HepG2 (cell line): ENCODE measurements at regions not wholly inside any gene's neighbourhood (a gene's known extent, or its start where the extent isn't known, plus 50 kb on each side); places are given as distances from the start of the nearest gene placed in this dataset.

Experiments used
- ATAC-seq: fragments of 200-7000 bp; cut with Tn5 transposase; 3 replicates; pipeline ENCODE4 v1.9.1; 2020; ENCODE audit warnings: mild to moderate bottlenecking, moderate library complexity
- BruUV-seq: library from RNA; stranded (reverse); fragments of 400-500 nt; replicated peaks from 2 replicates; lab custom pipeline; 2021; lab: Mats Ljungman, UMichigan
- CTCF ChIA-PET: fragments of 300-600 bp; formaldehyde crosslinking; extraction: SDS; loops from one replicate; lab custom pipeline; 2021; ENCODE audit warnings: low total read pairs, inconsistent platforms, low intra/inter-chr PET ratio; lab: Yijun Ruan, JAX
- POLR2A ChIA-PET: fragments of 350-600 bp; sonication (Branson Sonifier 250); formaldehyde crosslinking; loops from one replicate; lab custom pipeline; 2020; ENCODE audit warnings: antibody characterized with exemption, inconsistent platforms; lab: Yijun Ruan, JAX
- DNase-seq: peaks from one replicate; pipeline ENCODE4 v3.0.0-alpha.2; 2015; ENCODE audit warnings: low spot score
- FAIRE-seq: peaks from 3 replicates; lab custom pipeline; 2011; peaks lifted over from hg19 to GRCh38; lab: Jason Lieb, UNC
- H2AFZ ChIP-seq: one replicate; pipeline ENCODE4 v1.6.1; 2011; ENCODE audit warnings: low read length, inconsistent platforms
- H3K27ac ChIP-seq: fragments of 300-600 bp; 3 replicates; pipeline ENCODE4 v1.8.0; 2011; ENCODE audit warnings: mixed run types, mild to moderate bottlenecking, mixed read lengths, low read length, inconsistent platforms; ENCODE audit not compliant: insufficient read depth; ENCODE audit errors: extremely low read length
- H3K27me3 ChIP-seq, 2 experiments: fragments of 200-600 bp in 1 of 2; 2 replicates in 1 of 2; 3 replicates in 1 of 2; pipeline versions ENCODE4 v1.6.0 to v1.8.0; 2011; ENCODE audit warnings: low read length in 2 of 2, mild to moderate bottlenecking in 2 of 2, moderate library complexity in 2 of 2, inconsistent platforms in 1 of 2; ENCODE audit not compliant: insufficient read depth in 2 of 2, control insufficient read depth in 1 of 2
- H3K36me3 ChIP-seq, 2 experiments: fragments of 200-600 bp in 1 of 2; replicated peaks in 1 of 2; 2 replicates in 1 of 2; 3 replicates in 1 of 2; pipeline versions ENCODE4 v1.5.1 to v1.8.0; 2011; ENCODE audit warnings: low read length in 2 of 2, inconsistent platforms in 1 of 2; ENCODE audit not compliant: insufficient read depth in 2 of 2, control insufficient read depth in 1 of 2
- H3K4me1 ChIP-seq: 2 replicates; pipeline ENCODE4 v1.5.1; 2012; ENCODE audit warnings: low read length, inconsistent platforms; ENCODE audit not compliant: insufficient read depth
- H3K4me2 ChIP-seq: 2 replicates; pipeline ENCODE4 v1.6.0; 2011; ENCODE audit warnings: low read depth, low read length, inconsistent platforms
- H3K4me3 ChIP-seq, 3 experiments: fragments of 200-600 bp in 1 of 3; sonication (generic), shearing (Covaris generic) in 1 of 3; replicated peaks in 1 of 3; 2 replicates each; pipeline ENCODE4 v1.5.1; 2011 to 2016; ENCODE audit warnings: low read length in 3 of 3, inconsistent platforms in 2 of 3, low read depth in 2 of 3, mild to moderate bottlenecking in 2 of 3, control low read depth in 1 of 3, mixed read lengths in 1 of 3; ENCODE audit not compliant: insufficient read depth in 1 of 3
- H3K79me2 ChIP-seq: one replicate; pipeline ENCODE4 v1.6.1; 2011; ENCODE audit warnings: low read length, inconsistent platforms; ENCODE audit not compliant: insufficient read depth
- H3K9ac ChIP-seq: 2 replicates; pipeline ENCODE4 v1.6.0; 2011; ENCODE audit warnings: mild to moderate bottlenecking, low read depth, low read length, inconsistent platforms; ENCODE audit not compliant: insufficient read depth
- H3K9me3 ChIP-seq: 2 replicates; pipeline ENCODE4 v1.5.1; 2012; ENCODE audit warnings: mild to moderate bottlenecking, low read length
- H4K20me1 ChIP-seq: 2 replicates; pipeline ENCODE4 v1.6.0; 2011; ENCODE audit warnings: inconsistent platforms, mild to moderate bottlenecking, low read length, moderate library complexity; ENCODE audit not compliant: insufficient read depth
- GZF1 ChIP-seq: sonication (generic); formaldehyde crosslinking; IDR thresholded peaks from 2 replicates; pipeline ENCODE4 v1.5.1; 2020; ENCODE audit warnings: mild to moderate bottlenecking, missing genetic modification reagents
- HNF4A ChIP-seq: sonication (generic); formaldehyde crosslinking; IDR thresholded peaks from 2 replicates; pipeline ENCODE4 v1.4.0; 2020; ENCODE audit warnings: missing genetic modification reagents
- KIAA2018 ChIP-seq: sonication (generic); formaldehyde crosslinking; IDR thresholded peaks from 2 replicates; pipeline ENCODE4 v1.5.0; 2020; ENCODE audit warnings: mild to moderate bottlenecking, missing genetic modification reagents, borderline replicate concordance
- MNT ChIP-seq: fragments of 450-650 bp; IDR thresholded peaks from 2 replicates; pipeline ENCODE4 v1.6.1; 2016
- REL ChIP-seq: sonication (generic); formaldehyde crosslinking; conservative IDR thresholded peaks from 2 replicates; pipeline ENCODE4 v1.8.0; 2022; ENCODE audit warnings: mild to moderate bottlenecking, missing genetic modification reagents, moderate library complexity
- SP4 ChIP-seq: sonication (generic); formaldehyde crosslinking; IDR thresholded peaks from 2 replicates; pipeline ENCODE4 v1.8.1; 2023; ENCODE audit warnings: mild to moderate bottlenecking, missing genetic modification reagents
- TRAFD1 ChIP-seq: sonication (generic); formaldehyde crosslinking; IDR thresholded peaks from 2 replicates; pipeline ENCODE4 v1.5.1; 2020; ENCODE audit warnings: missing genetic modification reagents, mild to moderate bottlenecking, borderline replicate concordance
- WGBS: methylation state at CpG from one replicate; pipeline ENCODE4 v1.1.6; 2017; ENCODE audit warnings: low lambda C conversion rate; 5-methylcytosine and 5-hydroxymethylcytosine counted together
- in situ Hi-C: cut with HindIII; loops from 2 replicates; pipeline ENCODE4 v1.10.0; 2017; ENCODE audit warnings: low pct_unique_long_range_greater_than_20kb; ENCODE audit not compliant: extremely low pct_ligation_motif_present
- intact Hi-C: fragments of 100-400 bp; cut with micrococcal nuclease; formaldehyde crosslinking; loops from one replicate; pipeline ENCODE4 v1.10.0; 2022; ENCODE audit not compliant: unreplicated experiment

GRCh38 chr13:36608474-36608873, 65.3 kb upstream of the SERTM1 start:
- Histone ChIP-seq H3K27me3 (no peaks in the 10 kb centered on the region), H2AFZ (no peak overlapping the region), H3K4me1 (no peaks in the 10 kb centered on the region), H3K9ac (no peak overlapping the region), H3K27ac (no peak overlapping the region), H3K4me3 (no peak overlapping the region)
- intact Hi-C loops: no loop called here
- FAIRE-seq: no peak
- no TSS peak for BruUV-seq
- no peak for ATAC-seq
- WGBS: 3% methylated on average over 4 of the region's 4 CpGs
- no peak for DNase-seq
- TF ChIP-seq HNF4A: no peak
- 0 out of 2 replicates have a peak, but pooled peaks have one; percentile 28 for TF ChIP-seq MNT
- TF ChIP-seq, all 625 proteins: peak for 1
- Histone ChIP-seq H3K9me3 (no peaks in the 10 kb centered on the region), H3K4me2 (no peak overlapping the region), H4K20me1 (no peaks in the 10 kb centered on the region), H3K36me3 (no peaks in the 10 kb centered on the region), H3K79me2 (no peaks in the 10 kb centered on the region)
- CTCF ChIA-PET: no interaction called here
- in situ Hi-C loops: no loop called here
- POLR2A ChIA-PET: no interaction called here

- in situ Hi-C loops: no loop called here
- CTCF ChIA-PET: no interaction called here
- TF ChIP-seq TRAFD1 (CRISPR knock-in tag) (no peak), REL (CRISPR knock-in tag) (no peak), GZF1 (CRISPR knock-in tag) (no peak), KIAA2018 (CRISPR knock-in tag) (no peak), SP4 (CRISPR knock-in tag) (no peak)
These were observed 61.6 kb upstream of the SERTM1 start for GRCh38 chr13:36612230-36612629.

More at GRCh38 chr13:36612230-36612629, 61.6 kb upstream of the SERTM1 start:
- Histone ChIP-seq H3K4me3 (no peak overlapping the region), H2AFZ (no peak overlapping the region), H3K27me3 (0 out of 5 replicates have a peak, but pooled peaks cover 0 to 6% of the 10 kb centered on the region in 2 experiments), H4K20me1 (no peaks in the 10 kb centered on the region), H3K9me3 (no peaks in the 10 kb centered on the region), H3K36me3 (no peaks in the 10 kb centered on the region), H3K27ac (no peak overlapping the region), H3K4me1 (peaks cover 12% of the 10 kb centered on the region), H3K9ac (no peak overlapping the region), H3K4me2 (no peak overlapping the region), H3K79me2 (no peaks in the 10 kb centered on the region)
- WGBS: 0% methylated on average over 4 of the region's 4 CpGs
- ATAC-seq: no peak
- POLR2A ChIA-PET: no interaction called here
- DNase-seq: no peak
- intact Hi-C loops: no loop called here
- BruUV-seq: no TSS peak
- no peak for FAIRE-seq
